T-helper 2 cell treated with Interferon-gamma antibody and Interleukin-4, amounts not matched to agents 5 μg/mL and 100 μg/mL, for 36 hours (primary cell): ENCODE measurements at regions not wholly inside any gene's neighbourhood (a gene's known extent, or its start where the extent isn't known, plus 50 kb on each side); places are given as distances from the start of the nearest gene placed in this dataset.

Experiments used
- DNase-seq: peaks from one replicate; pipeline ENCODE4 v3.0.0; 2021; ENCODE audit warnings: low spot score
- H3K27ac Mint-ChIP-seq: one replicate; pipeline ENCODE4 v1.8.0; 2021; ENCODE audit warnings: mild to moderate bottlenecking, mixed read lengths
- H3K27me3 Mint-ChIP-seq: one replicate; pipeline ENCODE4 v1.8.0; 2021; ENCODE audit warnings: low read depth, mixed read lengths
- H3K36me3 Mint-ChIP-seq: one replicate; pipeline ENCODE4 v1.8.0; 2021; ENCODE audit warnings: low read depth, mixed read lengths
- H3K4me1 Mint-ChIP-seq: one replicate; pipeline ENCODE4 v1.8.0; 2021; ENCODE audit warnings: low read depth, mixed read lengths
- H3K4me3 Mint-ChIP-seq: one replicate; pipeline ENCODE4 v1.8.0; 2022; ENCODE audit warnings: mild to moderate bottlenecking, moderate library complexity, mixed read lengths
- H3K9me3 Mint-ChIP-seq: one replicate; pipeline ENCODE4 v1.8.0; 2021; ENCODE audit warnings: mixed read lengths

DNA sequence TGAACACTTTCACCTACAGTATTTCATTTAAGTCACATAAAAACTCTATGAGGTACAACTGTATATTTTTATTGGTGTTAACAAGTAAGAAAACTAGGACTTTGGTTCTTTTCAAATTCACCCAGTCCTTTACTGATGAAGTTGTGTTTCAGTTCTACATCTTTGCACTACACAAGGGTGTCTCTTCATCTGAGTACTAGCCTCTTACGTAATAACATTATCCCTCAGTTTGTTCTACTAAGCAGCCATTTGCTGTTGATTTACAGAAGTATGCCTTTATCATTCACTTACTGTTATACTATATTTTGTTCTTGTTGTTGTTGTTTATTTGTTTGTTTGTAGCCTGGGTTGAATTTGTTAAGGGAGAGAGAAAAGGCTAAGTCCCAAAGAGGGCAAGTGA lies 311.9 kb downstream of the PLOD2 start:
- Mint-ChIP-seq H3K27ac (no peak overlapping the region), H3K27me3 (no peaks in the 10 kb centered on the region), H3K36me3 (no peaks in the 10 kb centered on the region), H3K9me3 (no peaks in the 10 kb centered on the region), H3K4me3 (no peak overlapping the region), H3K4me1 (no peaks in the 10 kb centered on the region)
- DNase-seq = no peak

DNA sequence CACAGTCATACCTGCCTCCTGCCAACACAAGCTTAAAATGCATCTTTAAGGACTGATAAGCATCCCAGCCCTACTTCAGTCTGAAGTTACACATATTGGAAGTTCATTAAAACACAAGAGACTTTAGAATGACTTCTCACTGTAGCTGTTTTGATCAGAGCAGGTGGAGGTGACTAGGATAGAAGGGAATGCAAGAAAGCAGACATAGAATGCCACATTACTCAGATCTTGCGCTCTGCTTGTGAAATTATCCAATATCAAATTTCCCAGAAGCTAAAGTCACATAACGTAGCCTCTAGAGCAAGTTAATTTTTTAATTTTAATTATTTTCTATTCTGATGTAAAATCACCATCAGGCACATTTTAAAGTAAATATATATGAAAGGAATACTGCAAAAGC lies 306.5 kb downstream of the PLOD2 start:
- Mint-ChIP-seq H3K4me3 (no peak overlapping the region), H3K9me3 (no peaks in the 10 kb centered on the region), H3K27me3 (no peaks in the 10 kb centered on the region), H3K36me3 (no peaks in the 10 kb centered on the region), H3K27ac (no peak overlapping the region), H3K4me1 (no peaks in the 10 kb centered on the region)
- DNase-seq = no peak

DNA sequence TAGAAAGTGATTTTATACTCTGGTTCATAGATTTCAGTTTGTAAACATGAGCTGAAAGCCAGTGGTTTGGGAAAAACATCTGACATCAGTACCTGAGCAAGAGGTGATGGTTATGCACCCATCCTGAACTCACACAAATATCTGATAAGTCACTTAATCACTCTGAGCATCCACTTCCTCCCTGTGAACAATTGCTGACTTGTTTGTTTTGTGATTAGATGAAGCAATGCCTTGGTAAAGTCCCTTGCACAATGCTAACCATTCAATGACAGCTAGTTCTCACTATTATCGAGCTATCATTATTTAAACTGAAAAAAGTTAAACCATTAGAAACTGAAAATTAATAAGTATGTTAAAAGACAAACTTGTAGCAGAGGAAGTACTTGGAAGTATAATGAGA lies 303.0 kb downstream of the PLOD2 start:
- H3K4me1 Mint-ChIP-seq = no peaks in the 10 kb centered on the region
- H3K4me3 Mint-ChIP-seq = no peak overlapping the region
- no peaks in the 10 kb centered on the region for H3K36me3 Mint-ChIP-seq
- no peak for DNase-seq
- no peaks in the 10 kb centered on the region for H3K9me3 Mint-ChIP-seq
- no peak overlapping the region for H3K27ac Mint-ChIP-seq
- H3K27me3 Mint-ChIP-seq = no peaks in the 10 kb centered on the region

DNA sequence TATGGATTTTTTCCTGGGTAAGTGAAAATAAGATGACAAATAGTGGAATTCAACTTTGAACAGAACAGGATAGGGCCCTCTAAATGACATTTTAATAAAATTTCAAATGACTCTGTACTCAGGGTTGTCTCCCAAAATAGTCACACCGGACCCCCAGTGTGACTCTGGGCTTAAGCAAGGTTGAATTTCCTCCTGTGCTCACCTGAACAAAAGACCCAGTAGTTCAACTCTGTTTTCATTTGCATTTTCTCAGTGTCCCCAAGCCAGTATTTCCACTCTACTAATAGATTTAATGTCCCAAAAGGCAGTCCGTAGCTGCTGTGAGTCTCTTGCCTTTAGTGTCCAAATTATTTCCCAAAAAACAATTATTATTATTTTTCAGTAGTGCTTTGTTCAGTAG lies 296.6 kb downstream of the PLOD2 start:
- Mint-ChIP-seq H3K36me3 (no peaks in the 10 kb centered on the region), H3K9me3 (no peaks in the 10 kb centered on the region), H3K27ac (no peak overlapping the region), H3K27me3 (no peaks in the 10 kb centered on the region), H3K4me3 (no peak overlapping the region), H3K4me1 (no peaks in the 10 kb centered on the region)
- DNase-seq = no peak

- no peak overlapping the region for H3K4me3 Mint-ChIP-seq
- H3K27ac Mint-ChIP-seq = no peak overlapping the region
- H3K9me3 Mint-ChIP-seq = no peaks in the 10 kb centered on the region
- H3K36me3 Mint-ChIP-seq = no peaks in the 10 kb centered on the region
- no peaks in the 10 kb centered on the region for H3K27me3 Mint-ChIP-seq
- H3K4me1 Mint-ChIP-seq = no peaks in the 10 kb centered on the region
- no peak for DNase-seq
Measured at GRCh38 chr3:145865399-145866018, 295.5 kb downstream of the PLOD2 start.

DNA sequence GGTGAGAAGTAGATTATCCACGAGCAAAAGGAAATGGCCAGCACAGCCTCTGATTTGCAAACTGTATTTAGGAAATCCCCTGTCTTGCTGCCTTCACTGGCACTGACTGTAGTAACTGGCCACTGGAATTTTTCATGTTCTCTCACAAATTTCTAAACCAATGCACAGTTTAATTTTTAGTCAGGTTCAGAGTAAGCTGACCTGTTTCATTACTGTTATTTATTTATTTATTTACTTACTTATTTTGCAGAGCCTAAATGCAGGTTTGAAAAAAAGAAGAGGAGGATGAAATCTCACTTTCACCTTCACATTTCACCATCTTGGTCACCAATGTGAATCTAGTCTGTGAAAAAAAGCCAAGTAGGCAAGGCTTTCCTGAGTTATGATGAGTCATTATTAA lies 291.0 kb downstream of the PLOD2 start:
- no peaks in the 10 kb centered on the region for H3K27me3 Mint-ChIP-seq
- H3K36me3 Mint-ChIP-seq = no peaks in the 10 kb centered on the region
- no peak overlapping the region for H3K27ac Mint-ChIP-seq
- no peak for DNase-seq
- no peaks in the 10 kb centered on the region for H3K9me3 Mint-ChIP-seq
- H3K4me1 Mint-ChIP-seq = no peaks in the 10 kb centered on the region
- no peak overlapping the region for H3K4me3 Mint-ChIP-seq

DNA sequence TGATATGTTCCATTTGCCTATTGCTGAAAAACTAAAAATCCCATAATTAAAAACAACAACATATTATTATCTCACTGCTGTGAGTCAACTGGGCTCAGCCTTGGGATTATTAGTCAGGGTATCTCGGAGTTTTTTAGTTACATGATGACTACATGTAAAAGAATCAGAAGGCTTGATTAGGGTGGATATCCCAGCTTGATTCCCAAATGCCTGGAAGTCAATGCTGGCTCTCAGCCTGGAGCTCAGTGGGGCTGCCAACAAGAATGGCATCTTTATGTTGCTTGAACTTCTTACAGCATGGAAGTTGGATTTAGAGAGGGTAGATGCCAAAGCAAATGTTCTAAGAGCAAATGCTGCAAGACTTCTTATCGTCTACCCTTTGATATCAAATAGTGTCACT lies 278.5 kb downstream of the PLOD2 start:
- no peaks in the 10 kb centered on the region for H3K4me1 Mint-ChIP-seq
- no peak overlapping the region for H3K4me3 Mint-ChIP-seq
- no peaks in the 10 kb centered on the region for H3K36me3 Mint-ChIP-seq
- no peak overlapping the region for H3K27ac Mint-ChIP-seq
- peaks cover 12% of the 10 kb centered on the region for H3K9me3 Mint-ChIP-seq
- no peak for DNase-seq
- H3K27me3 Mint-ChIP-seq = no peaks in the 10 kb centered on the region

- H3K4me3 Mint-ChIP-seq = no peak overlapping the region
Measured at GRCh38 chr3:145889730-145890129, 271.3 kb downstream of the PLOD2 start.

DNA sequence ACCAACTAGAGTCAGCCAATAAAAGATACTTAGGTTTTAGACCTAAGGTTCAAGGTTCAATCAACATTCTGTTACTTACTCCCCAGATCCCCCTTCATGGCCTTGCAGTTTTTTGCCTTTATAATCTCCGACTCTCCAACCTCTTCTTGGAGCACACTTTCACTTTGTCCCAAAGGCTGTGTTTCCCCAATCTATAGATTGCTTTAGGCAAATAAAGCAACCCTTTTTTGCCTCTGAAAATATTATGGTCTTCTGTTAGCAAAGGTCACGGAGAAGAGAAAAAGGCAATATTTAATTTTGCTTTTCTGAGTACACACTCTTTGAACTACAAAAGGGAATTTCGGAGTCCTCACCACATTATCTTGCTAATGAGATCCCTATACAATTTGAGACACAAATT lies 268.1 kb downstream of the PLOD2 start:
- Mint-ChIP-seq H3K4me3 (no peak overlapping the region), H3K27ac (no peak overlapping the region), H3K4me1 (no peaks in the 10 kb centered on the region), H3K36me3 (no peaks in the 10 kb centered on the region), H3K27me3 (no peaks in the 10 kb centered on the region), H3K9me3 (peaks cover 5% of the 10 kb centered on the region)
- no peak for DNase-seq

More at GRCh38 chr3:145889730-145890129, 271.3 kb downstream of the PLOD2 start:
- Mint-ChIP-seq H3K9me3 (no peaks in the 10 kb centered on the region), H3K36me3 (no peaks in the 10 kb centered on the region), H3K27me3 (no peaks in the 10 kb centered on the region), H3K27ac (no peak overlapping the region), H3K4me1 (no peaks in the 10 kb centered on the region)
- DNase-seq = no peak

DNA sequence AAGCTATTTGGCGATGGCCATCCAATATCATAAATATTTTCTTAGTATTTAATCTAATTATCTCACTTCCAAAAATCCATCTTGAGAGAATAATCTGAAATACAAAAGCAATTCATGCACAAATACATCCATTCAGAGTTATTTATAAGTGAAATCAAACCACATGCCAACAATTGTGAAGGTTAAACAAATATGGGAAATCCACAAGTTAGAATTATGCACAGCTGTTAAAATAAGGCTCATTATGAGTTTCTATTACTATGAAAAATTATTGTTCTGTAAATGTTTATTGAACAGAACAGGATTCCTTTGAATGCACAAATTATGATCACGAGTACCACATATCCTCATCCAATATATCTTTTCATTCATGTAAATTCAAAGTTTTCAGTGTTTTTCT lies 267.7 kb downstream of the PLOD2 start:
- Mint-ChIP-seq H3K27me3 (no peaks in the 10 kb centered on the region), H3K27ac (no peak overlapping the region), H3K9me3 (peaks cover 5% of the 10 kb centered on the region), H3K4me1 (no peaks in the 10 kb centered on the region), H3K36me3 (no peaks in the 10 kb centered on the region), H3K4me3 (no peak overlapping the region)
- DNase-seq = no peak

GRCh38 chr3:145898487-145898886 lies 262.5 kb downstream of the PLOD2 start:
- no peak for DNase-seq

GRCh38 chr3:145899241-145899640 lies 261.7 kb downstream of the PLOD2 start:
- peaks cover 5% of the 10 kb centered on the region for H3K9me3 Mint-ChIP-seq
- H3K4me1 Mint-ChIP-seq = no peaks in the 10 kb centered on the region
- H3K27me3 Mint-ChIP-seq = no peaks in the 10 kb centered on the region
- DNase-seq = no peak
- H3K27ac Mint-ChIP-seq = no peak overlapping the region
- H3K36me3 Mint-ChIP-seq = no peaks in the 10 kb centered on the region
- H3K4me3 Mint-ChIP-seq = no peak overlapping the region

More at GRCh38 chr3:145898487-145898886, 262.5 kb downstream of the PLOD2 start:
- no peaks in the 10 kb centered on the region for H3K4me1 Mint-ChIP-seq
- H3K36me3 Mint-ChIP-seq = no peaks in the 10 kb centered on the region
- no peak overlapping the region for H3K4me3 Mint-ChIP-seq
- H3K9me3 Mint-ChIP-seq = peaks cover 5% of the 10 kb centered on the region
- H3K27me3 Mint-ChIP-seq = no peaks in the 10 kb centered on the region
- H3K27ac Mint-ChIP-seq = no peak overlapping the region

GRCh38 chr3:145900056-145900829 lies 260.7 kb downstream of the PLOD2 start:
- no peak for DNase-seq
- Mint-ChIP-seq H3K27me3 (no peaks in the 10 kb centered on the region), H3K27ac (no peak overlapping the region), H3K36me3 (no peaks in the 10 kb centered on the region), H3K9me3 (peaks cover 5% of the 10 kb centered on the region), H3K4me3 (no peak overlapping the region), H3K4me1 (no peaks in the 10 kb centered on the region)

GRCh38 chr3:145902166-145902565 lies 258.8 kb downstream of the PLOD2 start:
- Mint-ChIP-seq H3K9me3 (no peaks in the 10 kb centered on the region), H3K36me3 (no peaks in the 10 kb centered on the region), H3K27ac (no peak overlapping the region), H3K4me1 (no peaks in the 10 kb centered on the region), H3K4me3 (no peak overlapping the region), H3K27me3 (no peaks in the 10 kb centered on the region)
- no peak for DNase-seq
